HEK293 (cell line): ENCODE measurements at regions not wholly inside any gene's neighbourhood (a gene's known extent, or its start where the extent isn't known, plus 50 kb on each side); places are given as distances from the start of the nearest gene placed in this dataset.

ENCODE experiments used
- CTCF ChIP-seq: fragments of 450-650 bp; formaldehyde crosslinking; IDR thresholded peaks from 2 replicates; pipeline ENCODE4 v1.5.1; 2016; ENCODE audit warnings: missing biosample characterization, missing genetic modification characterization
- HIC1 ChIP-seq: fragments of 450-650 bp; formaldehyde crosslinking; IDR thresholded peaks from 2 replicates; pipeline ENCODE4 v1.5.1; 2016; ENCODE audit warnings: missing biosample characterization, missing genetic modification characterization
- KLF10 ChIP-seq: fragments of 450-650 bp; IDR thresholded peaks from 2 replicates; pipeline ENCODE4 v1.5.1; 2018; ENCODE audit warnings: missing biosample characterization, mild to moderate bottlenecking, missing genetic modification characterization
- PRDM6 ChIP-seq: fragments of 450-650 bp; formaldehyde crosslinking; IDR thresholded peaks from 2 replicates; pipeline ENCODE4 v1.5.1; 2017; ENCODE audit warnings: missing biosample characterization, missing genetic modification characterization
- SCRT1 ChIP-seq: fragments of 450-650 bp; formaldehyde crosslinking; IDR thresholded peaks from 2 replicates; pipeline ENCODE4 v1.5.1; 2016; ENCODE audit warnings: missing biosample characterization, missing genetic modification characterization, borderline replicate concordance
- SP2 ChIP-seq: fragments of 450-650 bp; formaldehyde crosslinking; IDR thresholded peaks from 2 replicates; pipeline ENCODE4 v1.5.1; 2016; ENCODE audit warnings: missing biosample characterization, missing genetic modification characterization
- SP3 ChIP-seq: fragments of 450-650 bp; formaldehyde crosslinking; IDR thresholded peaks from 2 replicates; pipeline ENCODE4 v1.5.1; 2016; ENCODE audit warnings: missing biosample characterization, missing genetic modification characterization
- TRIM28 ChIP-seq: IDR thresholded peaks from 2 replicates; pipeline ENCODE4 v1.6.1; 2011; ENCODE audit warnings: low read length, control low read depth, borderline replicate concordance
- ZBTB17 ChIP-seq: fragments of 450-650 bp; formaldehyde crosslinking; IDR thresholded peaks from 2 replicates; pipeline ENCODE4 v1.5.1; 2016; ENCODE audit warnings: missing biosample characterization, missing genetic modification characterization
- ZBTB20 ChIP-seq: fragments of 450-650 bp; formaldehyde crosslinking; IDR thresholded peaks from 2 replicates; pipeline ENCODE4 v1.5.1; 2016; ENCODE audit warnings: missing biosample characterization, missing genetic modification characterization
- ZBTB8A ChIP-seq: fragments of 450-650 bp; formaldehyde crosslinking; IDR thresholded peaks from 2 replicates; pipeline ENCODE4 v1.5.1; 2016; ENCODE audit warnings: missing biosample characterization, missing genetic modification characterization
- ZEB2 ChIP-seq: fragments of 450-650 bp; formaldehyde crosslinking; IDR thresholded peaks from 2 replicates; pipeline ENCODE4 v1.5.1; 2016; ENCODE audit warnings: missing biosample characterization, missing genetic modification characterization
- ZFP69B ChIP-seq: fragments of 450-650 bp; formaldehyde crosslinking; IDR thresholded peaks from 2 replicates; pipeline ENCODE4 v1.5.1; 2016; ENCODE audit warnings: missing biosample characterization, missing genetic modification characterization
- ZNF133 ChIP-seq: fragments of 450-650 bp; formaldehyde crosslinking; IDR thresholded peaks from 2 replicates; pipeline ENCODE4 v1.5.1; 2016; ENCODE audit warnings: missing biosample characterization, missing genetic modification characterization
- ZNF157 ChIP-seq: fragments of 450-650 bp; formaldehyde crosslinking; IDR thresholded peaks from 2 replicates; pipeline ENCODE4 v1.5.1; 2016; ENCODE audit warnings: missing biosample characterization, missing genetic modification characterization
- ZNF184 ChIP-seq: fragments of 450-650 bp; IDR thresholded peaks from 2 replicates; pipeline ENCODE4 v1.5.1; 2018; ENCODE audit warnings: missing biosample characterization, mild to moderate bottlenecking, missing genetic modification characterization
- ZNF23 ChIP-seq: fragments of 450-650 bp; formaldehyde crosslinking; IDR thresholded peaks from 2 replicates; pipeline ENCODE4 v1.5.1; 2016; ENCODE audit warnings: missing biosample characterization, missing genetic modification characterization, borderline replicate concordance
- ZNF26 ChIP-seq: fragments of 450-650 bp; formaldehyde crosslinking; IDR thresholded peaks from 2 replicates; pipeline ENCODE4 v1.5.1; 2016; ENCODE audit warnings: missing biosample characterization, missing genetic modification characterization
- ZNF292 ChIP-seq: fragments of 450-650 bp; formaldehyde crosslinking; IDR thresholded peaks from 2 replicates; pipeline ENCODE4 v1.5.1; 2016; ENCODE audit warnings: low read depth, missing biosample characterization, missing genetic modification characterization, borderline replicate concordance
- ZNF391 ChIP-seq: fragments of 450-650 bp; formaldehyde crosslinking; IDR thresholded peaks from 2 replicates; pipeline ENCODE4 v1.5.1; 2016; ENCODE audit warnings: low read depth, missing biosample characterization, missing genetic modification characterization, borderline replicate concordance
- ZNF394 ChIP-seq: fragments of 450-650 bp; formaldehyde crosslinking; IDR thresholded peaks from 2 replicates; pipeline ENCODE4 v1.5.1; 2016; ENCODE audit warnings: missing biosample characterization, missing genetic modification characterization, mild to moderate bottlenecking, moderate library complexity, borderline replicate concordance
- ZNF449 ChIP-seq: fragments of 450-650 bp; formaldehyde crosslinking; IDR thresholded peaks from 2 replicates; pipeline ENCODE4 v1.5.1; 2017; ENCODE audit warnings: missing biosample characterization, mild to moderate bottlenecking, missing genetic modification characterization, moderate library complexity
- ZNF513 ChIP-seq: fragments of 450-650 bp; IDR thresholded peaks from 2 replicates; pipeline ENCODE4 v1.5.1; 2018; ENCODE audit warnings: missing biosample characterization, missing genetic modification characterization
- ZNF530 ChIP-seq: fragments of 450-650 bp; formaldehyde crosslinking; IDR thresholded peaks from 2 replicates; pipeline ENCODE4 v1.5.1; 2016; ENCODE audit warnings: low read depth, missing biosample characterization, missing genetic modification characterization
- ZNF645 ChIP-seq: fragments of 450-650 bp; formaldehyde crosslinking; IDR thresholded peaks from 2 replicates; pipeline ENCODE4; 2016; ENCODE audit warnings: missing biosample characterization, missing genetic modification characterization
- ZNF707 ChIP-seq: fragments of 450-650 bp; formaldehyde crosslinking; IDR thresholded peaks from 2 replicates; pipeline ENCODE4 v1.5.1; 2016; ENCODE audit warnings: missing biosample characterization, missing genetic modification characterization
- ZNF837 ChIP-seq: fragments of 450-650 bp; formaldehyde crosslinking; IDR thresholded peaks from 2 replicates; pipeline ENCODE4 v1.5.1; 2016; ENCODE audit warnings: missing biosample characterization, missing genetic modification characterization

GRCh38 chrX:40169193-40170101 is 71.7 kb upstream of the BCOR start (continued):
- TF ChIP-seq SCRT1 (tag by site-specific recombination): 0 out of 2 replicates have a peak, but pooled peaks have one; percentile 12
- no peak for TF ChIP-seq ZNF157 (tag by site-specific recombination)
- no peak for TF ChIP-seq ZNF26 (tag by site-specific recombination)
- no peak for TF ChIP-seq ZNF837 (tag by site-specific recombination)
- TF ChIP-seq ZNF184 (tag by site-specific recombination): no peak
- peak; percentile 39; the same call in 1 of the 2 replicates for TF ChIP-seq CTCF
- no peak for TF ChIP-seq ZNF23
- TF ChIP-seq PRDM6 (tag by site-specific recombination): peak; percentile 92
- peak; percentile 90 for TF ChIP-seq ZBTB8A (tag by site-specific recombination)
- TF ChIP-seq SP2 (tag by site-specific recombination): peak; percentile 42
- peak; percentile 94 for TF ChIP-seq ZBTB17 (tag by site-specific recombination)
- TF ChIP-seq ZNF391 (tag by site-specific recombination): no peak
- TF ChIP-seq ZNF513 (tag by site-specific recombination): no peak
- no peak for TF ChIP-seq ZNF530 (tag by site-specific recombination)
- peak; percentile 77; the same call in 1 of the 2 replicates for TF ChIP-seq ZBTB20
- TF ChIP-seq ZEB2 (tag by site-specific recombination): peak; percentile 73; the same call in 1 of the 2 replicates
- TF ChIP-seq ZNF133: no peak
- TF ChIP-seq ZNF292: no peak
- peak; percentile 66; the same call in 1 of the 2 replicates for TF ChIP-seq HIC1
- no peak for TF ChIP-seq ZNF707 (tag by site-specific recombination)
- TF ChIP-seq SP3 (tag by site-specific recombination): 0 out of 2 replicates have a peak, but pooled peaks have one; percentile 13
- peak; percentile 16; the same call in 1 of the 2 replicates for TF ChIP-seq ZNF449 (tag by site-specific recombination)
- no peak for TF ChIP-seq ZNF645 (tag by site-specific recombination)
- 0 out of 2 replicates have a peak, but pooled peaks have one; percentile 24 for TF ChIP-seq ZNF394 (tag by site-specific recombination)
- 0 out of 2 replicates have a peak, but pooled peaks have one; percentile 21 for TF ChIP-seq ZFP69B (tag by site-specific recombination)
- peak; percentile 45; the same call in 1 of the 2 replicates for TF ChIP-seq KLF10 (tag by site-specific recombination)
- TF ChIP-seq TRIM28: peak; percentile 56; the same call in 1 of the 2 replicates
